Fibroblast of lung (primary cell): ENCODE measurements at regions not wholly inside any gene's neighbourhood (a gene's known extent, or its start where the extent isn't known, plus 50 kb on each side); places are given as distances from the start of the nearest gene placed in this dataset.

Experiments used
- CTCF ChIP-seq, 2 donors: IDR thresholded peaks in 1 of 2; conservative IDR thresholded peaks in 1 of 2; 1 replicate in 1 of 2; 2 replicates in 1 of 2; pipeline ENCODE4 v1.5.1; 2011 to 2012; ENCODE audit warnings: low read length in 2 of 2, control low read depth in 1 of 2, inconsistent platforms in 1 of 2, low read depth in 1 of 2, mild to moderate bottlenecking in 1 of 2
- EZH2 ChIP-seq: IDR thresholded peaks from 2 replicates; pipeline ENCODE4 v1.5.1; 2012; ENCODE audit warnings: low read length, control low read depth, mild to moderate bottlenecking; ENCODE audit errors: missing control alignments

DNA sequence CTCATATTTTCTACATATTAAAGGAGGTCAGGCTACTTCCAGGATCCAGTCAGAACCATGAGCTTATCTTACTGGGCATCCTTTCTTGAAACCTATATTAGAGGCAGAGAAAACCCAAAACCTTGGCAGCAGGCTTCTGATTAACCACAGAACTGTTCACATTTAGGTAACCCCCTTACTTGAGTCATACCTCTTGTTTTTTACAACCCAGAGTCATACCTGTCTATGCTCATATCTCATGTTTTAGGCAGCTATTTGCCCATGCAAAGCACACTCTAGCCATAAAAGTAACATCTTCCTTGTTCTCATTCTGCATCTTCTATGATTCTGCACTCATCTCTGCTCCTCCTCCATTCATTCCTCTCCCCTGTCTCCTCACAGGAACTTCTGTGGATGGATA lies 138.0 kb upstream of the SMIM31 start:
- TF ChIP-seq CTCF (conservative IDR thresholded peaks at IDR 0.05 in 1 of 2, IDR thresholded peaks at IDR 0.05 in 1 of 2; ENCODE audit: low read depth in 1 of 2, low read length in 2 of 2) (no peak), EZH2 (no peak)
